ENCODE measurements at regions not wholly inside any gene's neighbourhood (a gene's known extent, or its start where the extent isn't known, plus 50 kb on each side); places are given as distances from the start of the nearest gene placed in this dataset.

DNA sequence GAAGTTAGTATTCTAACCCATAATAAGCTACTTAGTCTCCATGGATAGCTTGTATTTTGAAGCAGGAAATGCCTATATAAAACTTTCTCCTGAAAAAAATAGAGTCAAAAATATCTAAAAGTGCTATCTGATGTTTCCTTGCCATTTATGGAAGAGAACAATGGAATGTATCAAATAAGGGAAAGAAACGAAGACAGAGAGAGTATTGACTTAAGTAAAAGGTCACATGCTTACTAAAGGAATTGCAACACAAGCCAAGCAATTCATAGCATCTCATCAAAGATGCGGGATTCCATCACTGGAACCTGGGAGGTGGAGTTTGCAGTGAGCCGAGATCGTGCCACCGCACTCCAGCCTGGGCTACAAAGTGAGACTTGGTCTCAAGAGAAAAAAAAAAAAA is 112.9 kb upstream of the DTNBP1 start:
- H3K36me3 ChIP-seq, result no peaks in the 10 kb centered on the region
- no peak overlapping the region for H3K27ac ChIP-seq
- intact Hi-C loops (cut with DNase I), result loop anchor here (5.0 kb wide), 1 partner anchor 57 kb away; no protein-coding TSS in a partner anchor
- no peak for DNase-seq
- H3K4me1 ChIP-seq, result no peaks in the 10 kb centered on the region
- no peak for ATAC-seq
- H3K4me3 ChIP-seq, result no peak overlapping the region
- H3K27me3 ChIP-seq (ENCODE audit: low read depth), result peaks cover 4% of the 10 kb centered on the region
- TF ChIP-seq, protein P1, sequence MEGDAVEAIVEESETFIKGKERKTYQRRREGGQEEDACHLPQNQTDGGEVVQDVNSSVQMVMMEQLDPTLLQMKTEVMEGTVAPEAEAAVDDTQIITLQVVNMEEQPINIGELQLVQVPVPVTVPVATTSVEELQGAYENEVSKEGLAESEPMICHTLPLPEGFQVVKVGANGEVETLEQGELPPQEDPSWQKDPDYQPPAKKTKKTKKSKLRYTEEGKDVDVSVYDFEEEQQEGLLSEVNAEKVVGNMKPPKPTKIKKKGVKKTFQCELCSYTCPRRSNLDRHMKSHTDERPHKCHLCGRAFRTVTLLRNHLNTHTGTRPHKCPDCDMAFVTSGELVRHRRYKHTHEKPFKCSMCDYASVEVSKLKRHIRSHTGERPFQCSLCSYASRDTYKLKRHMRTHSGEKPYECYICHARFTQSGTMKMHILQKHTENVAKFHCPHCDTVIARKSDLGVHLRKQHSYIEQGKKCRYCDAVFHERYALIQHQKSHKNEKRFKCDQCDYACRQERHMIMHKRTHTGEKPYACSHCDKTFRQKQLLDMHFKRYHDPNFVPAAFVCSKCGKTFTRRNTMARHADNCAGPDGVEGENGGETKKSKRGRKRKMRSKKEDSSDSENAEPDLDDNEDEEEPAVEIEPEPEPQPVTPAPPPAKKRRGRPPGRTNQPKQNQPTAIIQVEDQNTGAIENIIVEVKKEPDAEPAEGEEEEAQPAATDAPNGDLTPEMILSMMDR (IDR thresholded peaks at IDR 0.05), result no peak
- no peaks in the 10 kb centered on the region for H3K9me3 ChIP-seq

DNA sequence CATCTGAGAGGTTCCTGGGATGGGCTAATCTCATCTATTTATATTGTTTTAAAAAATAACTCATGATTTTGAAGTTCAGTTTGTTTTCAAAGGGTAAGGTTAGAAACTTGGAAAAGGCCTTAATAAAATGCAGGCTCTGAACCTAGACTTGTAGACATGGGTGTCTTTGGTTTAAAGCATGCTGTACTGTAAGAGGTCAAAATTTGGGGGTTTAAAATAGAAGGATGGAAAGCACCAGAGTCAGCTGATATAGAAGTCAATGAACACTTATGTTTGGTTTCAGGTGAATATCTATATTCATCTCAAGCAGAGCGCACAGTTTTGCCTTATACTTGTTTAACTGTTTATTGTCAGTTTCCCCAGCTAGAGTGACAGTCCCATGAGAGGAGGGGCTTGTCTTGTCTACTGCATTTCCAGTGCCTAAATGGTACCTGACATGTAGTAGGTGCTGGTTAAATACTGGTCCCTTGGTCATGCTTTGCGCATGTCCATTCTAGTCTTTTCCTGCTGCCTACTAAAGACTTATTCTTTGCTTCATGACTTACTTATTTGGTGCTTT is 112.3 kb upstream of the DTNBP1 start:
- TF ChIP-seq, protein P1 (IDR thresholded peaks at IDR 0.05), result no peak
- H3K9me3 ChIP-seq, result no peaks in the 10 kb centered on the region
- DNase-seq, result no peak
- no peak overlapping the region for H3K4me3 ChIP-seq
- H3K27ac ChIP-seq, result no peak overlapping the region
- H3K27me3 ChIP-seq (ENCODE audit: low read depth), result peaks cover 4% of the 10 kb centered on the region
- no peaks in the 10 kb centered on the region for H3K4me1 ChIP-seq
- no peak for ATAC-seq
- no peaks in the 10 kb centered on the region for H3K36me3 ChIP-seq
- intact Hi-C loops (cut with DNase I), result loop anchor here (5.0 kb wide), 1 partner anchor 57 kb away; no protein-coding TSS in a partner anchor

DNA sequence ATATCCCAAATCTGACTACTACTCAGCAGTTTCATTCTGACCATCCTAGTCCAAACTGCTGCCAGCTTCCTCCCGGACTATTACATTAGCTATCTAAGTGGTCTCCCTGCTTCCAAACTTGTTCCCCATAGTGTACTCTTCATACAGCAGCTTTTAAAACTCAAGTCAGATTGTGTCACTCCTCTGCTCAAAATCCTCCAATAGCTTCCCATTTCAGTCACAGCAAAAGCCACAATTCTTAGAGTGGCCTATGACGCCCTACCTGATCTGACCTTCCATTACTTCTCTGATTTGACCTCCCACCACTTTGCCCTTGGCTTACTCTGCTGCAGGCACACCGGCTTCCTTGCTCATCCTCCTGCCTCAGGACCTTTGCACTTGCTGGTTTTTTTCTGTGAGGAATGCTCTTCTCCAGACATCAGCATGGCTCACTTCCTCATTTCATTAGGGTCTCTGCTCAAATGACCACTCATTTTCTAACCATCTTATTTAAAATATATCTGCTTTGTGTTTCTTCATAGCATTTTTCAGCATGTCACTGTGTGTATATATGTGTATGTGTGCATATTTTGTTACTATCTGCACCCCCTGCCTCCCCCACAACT is 111.1 kb upstream of the DTNBP1 start:
- TF ChIP-seq, protein P1 (IDR thresholded peaks at IDR 0.05), result no peak
- ATAC-seq, result no peak

DNA sequence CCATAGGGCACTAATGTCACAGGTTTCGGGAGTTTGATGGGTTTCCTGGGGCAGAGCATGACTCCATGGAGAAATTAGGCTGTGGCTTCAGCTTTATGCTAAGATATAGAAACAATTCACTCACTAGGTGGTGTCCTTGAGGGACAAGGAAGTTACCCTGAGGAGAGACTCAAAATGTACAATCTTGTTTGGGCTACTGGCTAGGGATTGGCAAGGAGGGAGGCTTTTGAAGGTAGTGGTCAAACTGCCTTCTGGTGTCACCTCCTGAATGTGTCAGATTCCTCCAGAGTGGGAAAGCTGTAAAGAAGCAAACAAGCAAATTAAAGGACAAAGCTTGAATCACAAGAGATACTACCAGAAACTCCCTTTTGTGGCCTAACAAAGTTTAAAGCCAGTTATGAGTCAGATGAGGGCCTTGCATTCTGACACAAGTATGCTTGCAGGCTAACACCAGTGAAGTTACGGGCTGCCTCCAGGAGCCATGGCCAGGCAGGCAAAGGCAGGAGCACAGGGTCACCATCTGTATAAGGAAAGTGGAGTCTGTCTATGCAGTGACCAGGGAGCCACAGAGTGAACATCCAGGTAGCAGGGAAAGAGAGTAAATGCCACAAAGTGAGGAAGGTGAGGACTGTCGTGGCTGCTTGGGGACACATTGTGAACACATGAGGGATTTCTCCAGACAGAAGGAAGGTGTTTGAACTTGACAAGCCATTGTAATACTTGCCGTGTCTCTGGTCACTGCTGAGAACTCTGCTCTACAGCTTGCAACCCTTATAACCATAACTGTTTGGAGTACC is 107.7 kb upstream of the DTNBP1 start:
- Histone ChIP-seq H3K36me3 (no peaks in the 10 kb centered on the region), H3K27me3 (ENCODE audit: low read depth) (no peaks in the 10 kb centered on the region), H3K4me3 (no peak overlapping the region), H3K9me3 (no peaks in the 10 kb centered on the region), H3K27ac (no peak overlapping the region), H3K4me1 (no peaks in the 10 kb centered on the region)
- ATAC-seq (no peak), DNase-seq (no peak)
- intact Hi-C loops (cut with DNase I), result no loop called here
- TF ChIP-seq, protein P1 (IDR thresholded peaks at IDR 0.05), result no peak

More for the DNA sequence above, 111.1 kb upstream of the DTNBP1 start:
- Histone ChIP-seq H3K27me3 (ENCODE audit: low read depth) (peaks cover 4% of the 10 kb centered on the region), H3K27ac (no peak overlapping the region), H3K36me3 (no peaks in the 10 kb centered on the region), H3K4me3 (no peak overlapping the region), H3K4me1 (no peaks in the 10 kb centered on the region), H3K9me3 (no peaks in the 10 kb centered on the region)
- intact Hi-C loops (cut with DNase I), result no loop called here
- no peak for DNase-seq

DNA sequence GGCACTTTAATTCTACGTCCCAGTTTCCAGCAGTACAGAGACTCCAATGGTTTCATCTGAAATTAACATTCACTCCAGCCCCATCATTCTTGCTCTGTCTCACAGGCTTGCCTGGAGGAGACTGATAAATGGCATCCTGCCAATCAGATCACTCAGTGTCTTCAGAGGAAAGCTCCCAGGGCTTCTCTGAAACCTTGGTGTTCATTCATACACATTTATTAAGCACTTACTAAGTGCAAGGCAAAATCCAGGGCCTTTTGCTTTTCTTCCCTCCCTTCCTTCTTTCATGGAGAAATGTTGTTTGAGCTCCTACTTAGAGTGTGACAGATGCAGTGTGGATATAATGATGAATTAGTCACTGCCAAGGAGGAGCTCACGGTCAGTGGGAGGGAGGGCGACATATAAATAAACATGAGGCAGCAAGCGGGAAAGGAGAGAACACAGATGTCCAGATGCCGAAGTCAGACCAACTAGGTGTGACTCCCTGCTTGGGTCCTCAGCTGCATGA is 106.7 kb upstream of the DTNBP1 start:
- no peaks in the 10 kb centered on the region for H3K36me3 ChIP-seq
- TF ChIP-seq, protein P1 (IDR thresholded peaks at IDR 0.05), result no peak
- no peaks in the 10 kb centered on the region for H3K27me3 ChIP-seq (ENCODE audit: low read depth)
- H3K4me1 ChIP-seq, result no peaks in the 10 kb centered on the region
- H3K4me3 ChIP-seq, result no peak overlapping the region
- no peaks in the 10 kb centered on the region for H3K9me3 ChIP-seq
- DNase-seq (no peak), ATAC-seq (no peak)
- no peak overlapping the region for H3K27ac ChIP-seq
- intact Hi-C loops (cut with DNase I), result no loop called here

Measured in lower lobe of right lung (tissue), 2 donors.